SK-N-SH (cell line): ENCODE measurements at regions not wholly inside any gene's neighbourhood (a gene's known extent, or its start where the extent isn't known, plus 50 kb on each side); places are given as distances from the start of the nearest gene placed in this dataset.

Source experiments
- CTCF ChIA-PET: fragments of 300-600, 350-600 bp; formaldehyde crosslinking; extraction: SDS; loops from one replicate; lab custom pipeline; 2021; lab: Yijun Ruan, JAX
- POLR2A ChIA-PET: fragments of 350-600 bp; sonication (Branson Sonifier 250); formaldehyde crosslinking; extraction: SDS; loops from one replicate; lab custom pipeline; 2020; ENCODE audit warnings: antibody characterized with exemption, inconsistent platforms; lab: Yijun Ruan, JAX
- DNase-seq: peaks from one replicate; pipeline ENCODE4 v3.0.0; 2012
- H2AFZ ChIP-seq: fragments of 200-600 bp; sonication (generic); 2 replicates; pipeline ENCODE4 v1.8.1; 2016; ENCODE audit warnings: antibody characterized with exemption, mild to moderate bottlenecking, low read depth
- H3F3A ChIP-seq: fragments of 200-600 bp; sonication (generic); replicated peaks from 2 replicates; pipeline ENCODE3; 2016; ENCODE audit warnings: antibody characterized with exemption, mild to moderate bottlenecking; ENCODE audit not compliant: insufficient read depth
- H3K27ac ChIP-seq, 2 experiments: fragments of 200-500 bp in 1 of 2; fragments of 200-600 bp in 1 of 2; sonication (Bioruptor generic) in 1 of 2; sonication (generic), shearing (Covaris generic) in 1 of 2; 2 replicates each; pipeline versions ENCODE4 v1.5.1 to v1.6.1; 2014 to 2016; ENCODE audit warnings: low read depth in 2 of 2, inconsistent platforms in 1 of 2, low read length in 1 of 2, mild to moderate bottlenecking in 1 of 2, mixed read lengths in 1 of 2
- H3K27me3 ChIP-seq: fragments of 200-600 bp; sonication (generic), shearing (Covaris generic); 2 replicates; pipeline ENCODE4 v1.6.1; 2016; ENCODE audit warnings: mixed run types; ENCODE audit not compliant: insufficient read depth
- H3K36me3 ChIP-seq, 2 experiments: fragments of 200-500 bp in 1 of 2; fragments of 200-600 bp in 1 of 2; sonication (Bioruptor generic) in 1 of 2; sonication (generic) in 1 of 2; replicated peaks in 1 of 2; 2 replicates each; pipeline versions ENCODE3 to v1.5.1; 2014 to 2016; ENCODE audit warnings: low read length in 1 of 2, mild to moderate bottlenecking in 1 of 2; ENCODE audit not compliant: insufficient read depth in 2 of 2, control insufficient read depth in 1 of 2
- H3K4me1 ChIP-seq, 2 experiments: fragments of 200-500 bp in 1 of 2; fragments of 200-600 bp in 1 of 2; sonication (Bioruptor generic) in 1 of 2; sonication (generic), shearing (Covaris generic) in 1 of 2; 2 replicates each; pipeline versions ENCODE4 v1.5.1 to v1.6.1; 2014 to 2016; ENCODE audit warnings: low read depth in 1 of 2, low read length in 1 of 2, mixed run types in 1 of 2; ENCODE audit not compliant: insufficient read depth in 2 of 2, control insufficient read depth in 1 of 2
- H3K4me2 ChIP-seq: fragments of 200-600 bp; sonication (generic), shearing (Covaris generic); 2 replicates; pipeline ENCODE4 v1.6.1; 2017; ENCODE audit warnings: mixed run types
- H3K4me3 ChIP-seq, 2 experiments: fragments of 200-500 bp in 1 of 2; fragments of 200-600 bp in 1 of 2; sonication (Bioruptor generic) in 1 of 2; sonication (generic), shearing (Covaris generic) in 1 of 2; 2 replicates each; pipeline versions ENCODE4 v1.5.1 to v1.8.1; 2014 to 2016; ENCODE audit warnings: low read depth in 2 of 2, inconsistent platforms in 1 of 2, low read length in 1 of 2, mild to moderate bottlenecking in 1 of 2, mixed read lengths in 1 of 2, moderate library complexity in 1 of 2
- H3K79me2 ChIP-seq: fragments of 200-600 bp; sonication (generic); 2 replicates; pipeline ENCODE4 v1.8.1; 2017; ENCODE audit warnings: mild to moderate bottlenecking; ENCODE audit not compliant: insufficient read depth
- H3K9ac ChIP-seq: fragments of 200-600 bp; sonication (generic); 2 replicates; pipeline ENCODE4 v1.6.1; 2017; ENCODE audit warnings: mixed run types
- H3K9me2 ChIP-seq: fragments of 200-600 bp; sonication (generic); 2 replicates; pipeline ENCODE4 v1.6.1; 2017; ENCODE audit warnings: mixed run types
- H3K9me3 ChIP-seq: fragments of 200-600 bp; sonication (generic); 2 replicates; pipeline ENCODE4 v1.6.1; 2017; ENCODE audit warnings: mixed run types, mild to moderate bottlenecking, moderate library complexity
- H4K20me1 ChIP-seq: fragments of 200-600 bp; sonication (generic); 2 replicates; pipeline ENCODE4 v1.6.1; 2017; ENCODE audit warnings: mild to moderate bottlenecking, mixed run types; ENCODE audit not compliant: insufficient read depth
- FOXJ3 ChIP-seq: sonication (generic); formaldehyde crosslinking; IDR thresholded peaks from 2 replicates; pipeline ENCODE4 v1.5.1; 2020; ENCODE audit warnings: mild to moderate bottlenecking, missing genetic modification reagents
- GABPA ChIP-seq: IDR thresholded peaks from 2 replicates; pipeline ENCODE4 v1.4.0; 2012; ENCODE audit warnings: low read depth, mild to moderate bottlenecking
- NFIC ChIP-seq: IDR thresholded peaks from 2 replicates; pipeline ENCODE4 v1.4.0; 2012; ENCODE audit warnings: borderline replicate concordance
- POLR2AphosphoS5 ChIP-seq: IDR thresholded peaks from 2 replicates; pipeline ENCODE4 v1.6.1; 2012; ENCODE audit warnings: low read depth, low read length
- RAD21 ChIP-seq: IDR thresholded peaks from 2 replicates; pipeline ENCODE4 v1.6.1; 2012; ENCODE audit warnings: mild to moderate bottlenecking, low read length
- RFX5 ChIP-seq: IDR thresholded peaks from 2 replicates; pipeline ENCODE4 v1.6.1; 2012; ENCODE audit warnings: mild to moderate bottlenecking, improper control_type of control experiment, low read length
- RXRA ChIP-seq: IDR thresholded peaks from 2 replicates; pipeline ENCODE4 v1.4.0; 2012; ENCODE audit warnings: low read depth, mild to moderate bottlenecking, borderline replicate concordance
- WGBS: methylation state at CpG from one replicate; pipeline ENCODE4 v1.1.6; 2017; ENCODE audit warnings: low lambda C conversion rate; 5-methylcytosine and 5-hydroxymethylcytosine counted together
- TF ChIP-seq, protein P1 (sequence below): IDR thresholded peaks from 2 replicates; pipeline ENCODE4 v1.4.0; 2012; ENCODE audit warnings: low read depth, borderline replicate concordance
- TF ChIP-seq, protein P2 (sequence below): IDR thresholded peaks from 2 replicates; pipeline ENCODE4 v1.4.0; 2012; ENCODE audit warnings: low read depth, borderline replicate concordance
- TF ChIP-seq, protein P3 (sequence below): IDR thresholded peaks from 2 replicates; pipeline ENCODE4 v1.6.1; 2012; ENCODE audit warnings: mild to moderate bottlenecking, low read depth, low read length, moderate library complexity

DNA sequence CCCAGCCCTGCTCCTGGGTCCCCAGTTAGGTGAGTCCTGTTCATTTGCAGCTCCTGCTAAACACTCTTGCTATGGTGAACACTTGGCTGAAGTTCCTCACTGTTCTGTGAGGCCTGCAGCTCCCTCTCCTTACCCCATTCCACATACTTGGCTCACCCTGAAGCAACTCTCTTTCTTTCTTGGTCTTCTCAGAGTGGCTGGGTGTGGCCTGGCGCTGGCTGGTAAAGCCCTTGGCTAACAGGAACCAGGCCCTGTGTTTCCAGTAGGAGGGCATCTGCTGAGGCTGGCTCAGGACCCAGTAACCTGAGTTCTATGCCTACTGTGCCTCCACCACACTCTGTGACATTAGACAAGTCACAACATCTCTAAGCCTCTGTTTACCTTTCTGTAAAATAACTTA is 53.1 kb upstream of the COL13A1 start:
- CTCF ChIA-PET = interaction anchor here (1.6 to 1.8 kb wide), 2 partner anchors 104 to 166 kb away, joined by 7 to 8 read pairs; no protein-coding TSS in a partner anchor

More for the DNA sequence above, 53.1 kb upstream of the COL13A1 start:
- Histone ChIP-seq H2AFZ (no peak overlapping the region; the same call in 1 of the 2 replicates), H4K20me1 (no peaks in the 10 kb centered on the region), H3K79me2 (no peaks in the 10 kb centered on the region), H3K9ac (no peak overlapping the region), H3K9me3 (no peaks in the 10 kb centered on the region), H3K36me3 (no peaks in the 10 kb centered on the region), H3K4me2 (peak overlapping the region; percentile 32; the same call in 1 of the 2 replicates), H3K27me3 (peaks cover 7% of the 10 kb centered on the region; the same call in 1 of the 2 replicates), H3K4me1 (peaks cover 5 to 8% of the 10 kb centered on the region in 2 experiments; a peak in 2 of 4 replicates), H3K27ac (no peak overlapping the region), H3K4me3 (no peak overlapping the region), H3F3A (no peaks in the 10 kb centered on the region), H3K9me2 (no peaks in the 10 kb centered on the region)
- POLR2A ChIA-PET = no interaction called here
- 44% methylated on average over 1 of the region's 1 CpG for WGBS
- TF ChIP-seq RXRA (no peak), FOXJ3 (CRISPR knock-in tag) (no peak), NFIC (no peak), RAD21 (no peak), RFX5 (no peak), GABPA (no peak), POLR2AphosphoS5 (no peak)
- TF ChIP-seq, protein P1, sequence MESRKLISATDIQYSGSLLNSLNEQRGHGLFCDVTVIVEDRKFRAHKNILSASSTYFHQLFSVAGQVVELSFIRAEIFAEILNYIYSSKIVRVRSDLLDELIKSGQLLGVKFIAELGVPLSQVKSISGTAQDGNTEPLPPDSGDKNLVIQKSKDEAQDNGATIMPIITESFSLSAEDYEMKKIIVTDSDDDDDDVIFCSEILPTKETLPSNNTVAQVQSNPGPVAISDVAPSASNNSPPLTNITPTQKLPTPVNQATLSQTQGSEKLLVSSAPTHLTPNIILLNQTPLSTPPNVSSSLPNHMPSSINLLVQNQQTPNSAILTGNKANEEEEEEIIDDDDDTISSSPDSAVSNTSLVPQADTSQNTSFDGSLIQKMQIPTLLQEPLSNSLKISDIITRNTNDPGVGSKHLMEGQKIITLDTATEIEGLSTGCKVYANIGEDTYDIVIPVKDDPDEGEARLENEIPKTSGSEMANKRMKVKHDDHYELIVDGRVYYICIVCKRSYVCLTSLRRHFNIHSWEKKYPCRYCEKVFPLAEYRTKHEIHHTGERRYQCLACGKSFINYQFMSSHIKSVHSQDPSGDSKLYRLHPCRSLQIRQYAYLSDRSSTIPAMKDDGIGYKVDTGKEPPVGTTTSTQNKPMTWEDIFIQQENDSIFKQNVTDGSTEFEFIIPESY = no peak
- TF ChIP-seq, protein P2, sequence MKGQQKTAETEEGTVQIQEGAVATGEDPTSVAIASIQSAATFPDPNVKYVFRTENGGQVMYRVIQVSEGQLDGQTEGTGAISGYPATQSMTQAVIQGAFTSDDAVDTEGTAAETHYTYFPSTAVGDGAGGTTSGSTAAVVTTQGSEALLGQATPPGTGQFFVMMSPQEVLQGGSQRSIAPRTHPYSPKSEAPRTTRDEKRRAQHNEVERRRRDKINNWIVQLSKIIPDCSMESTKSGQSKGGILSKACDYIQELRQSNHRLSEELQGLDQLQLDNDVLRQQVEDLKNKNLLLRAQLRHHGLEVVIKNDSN = no peak
- TF ChIP-seq, protein P3, sequence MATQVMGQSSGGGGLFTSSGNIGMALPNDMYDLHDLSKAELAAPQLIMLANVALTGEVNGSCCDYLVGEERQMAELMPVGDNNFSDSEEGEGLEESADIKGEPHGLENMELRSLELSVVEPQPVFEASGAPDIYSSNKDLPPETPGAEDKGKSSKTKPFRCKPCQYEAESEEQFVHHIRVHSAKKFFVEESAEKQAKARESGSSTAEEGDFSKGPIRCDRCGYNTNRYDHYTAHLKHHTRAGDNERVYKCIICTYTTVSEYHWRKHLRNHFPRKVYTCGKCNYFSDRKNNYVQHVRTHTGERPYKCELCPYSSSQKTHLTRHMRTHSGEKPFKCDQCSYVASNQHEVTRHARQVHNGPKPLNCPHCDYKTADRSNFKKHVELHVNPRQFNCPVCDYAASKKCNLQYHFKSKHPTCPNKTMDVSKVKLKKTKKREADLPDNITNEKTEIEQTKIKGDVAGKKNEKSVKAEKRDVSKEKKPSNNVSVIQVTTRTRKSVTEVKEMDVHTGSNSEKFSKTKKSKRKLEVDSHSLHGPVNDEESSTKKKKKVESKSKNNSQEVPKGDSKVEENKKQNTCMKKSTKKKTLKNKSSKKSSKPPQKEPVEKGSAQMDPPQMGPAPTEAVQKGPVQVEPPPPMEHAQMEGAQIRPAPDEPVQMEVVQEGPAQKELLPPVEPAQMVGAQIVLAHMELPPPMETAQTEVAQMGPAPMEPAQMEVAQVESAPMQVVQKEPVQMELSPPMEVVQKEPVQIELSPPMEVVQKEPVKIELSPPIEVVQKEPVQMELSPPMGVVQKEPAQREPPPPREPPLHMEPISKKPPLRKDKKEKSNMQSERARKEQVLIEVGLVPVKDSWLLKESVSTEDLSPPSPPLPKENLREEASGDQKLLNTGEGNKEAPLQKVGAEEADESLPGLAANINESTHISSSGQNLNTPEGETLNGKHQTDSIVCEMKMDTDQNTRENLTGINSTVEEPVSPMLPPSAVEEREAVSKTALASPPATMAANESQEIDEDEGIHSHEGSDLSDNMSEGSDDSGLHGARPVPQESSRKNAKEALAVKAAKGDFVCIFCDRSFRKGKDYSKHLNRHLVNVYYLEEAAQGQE = no peak
- DNase-seq = no peak
